ENCODE measurements at regions not wholly inside any gene's neighbourhood (a gene's known extent, or its start where the extent isn't known, plus 50 kb on each side); places are given as distances from the start of the nearest gene placed in this dataset.

- WGBS, 2 donors = 39 to 41% methylated on average over 5 of the region's 5 CpGs
- FAIRE-seq (no peak), DNase-seq (no peak), ATAC-seq (no peak)
- Histone ChIP-seq H3K36me3 (no peaks in the 10 kb centered on the region), H3K9me3 (no peaks in the 10 kb centered on the region), H3K27me3 (no peaks in the 10 kb centered on the region), H3K4me3 (no peak overlapping the region), H3K27ac (no peak overlapping the region), H3K4me1 (no peaks in the 10 kb centered on the region)
- intact Hi-C loops (cut with DNase I) = no loop called here
- TF ChIP-seq CTCF (IDR thresholded peaks at IDR 0.05) = no peak
Observed at GRCh38 chr1:60423146-60423780, 349.7 kb upstream of the C1orf87 start.

GRCh38 chr1:60421965-60422364 is 348.4 kb upstream of the C1orf87 start:
- Histone ChIP-seq H3K27ac (no peak overlapping the region), H3K4me3 (no peak overlapping the region), H3K36me3 (no peaks in the 10 kb centered on the region), H3K4me1 (no peaks in the 10 kb centered on the region), H3K9me3 (no peaks in the 10 kb centered on the region), H3K27me3 (no peaks in the 10 kb centered on the region)
- no peak for TF ChIP-seq CTCF (IDR thresholded peaks at IDR 0.05)
- intact Hi-C loops (cut with DNase I) = no loop called here
- no peak for DNase-seq
- WGBS, 2 donors = 67 to 80% methylated on average over 4 of the region's 4 CpGs
- ATAC-seq = no peak
- FAIRE-seq = no peak

GRCh38 chr1:60419023-60419422 is 345.5 kb upstream of the C1orf87 start:
- FAIRE-seq (no peak), ATAC-seq (no peak), DNase-seq (no peak)
- WGBS, 2 donors = 80 to 91% methylated on average over 1 of the region's 1 CpG
- Histone ChIP-seq H3K9me3 (no peaks in the 10 kb centered on the region), H3K4me1 (no peaks in the 10 kb centered on the region), H3K4me3 (no peak overlapping the region), H3K36me3 (no peaks in the 10 kb centered on the region), H3K27me3 (no peaks in the 10 kb centered on the region), H3K27ac (no peak overlapping the region)
- intact Hi-C loops (cut with DNase I) = no loop called here
- no peak for TF ChIP-seq CTCF (IDR thresholded peaks at IDR 0.05)

GRCh38 chr1:60415696-60416095 is 342.1 kb upstream of the C1orf87 start:
- Histone ChIP-seq H3K27me3 (no peaks in the 10 kb centered on the region), H3K36me3 (no peaks in the 10 kb centered on the region), H3K4me3 (no peak overlapping the region), H3K4me1 (no peaks in the 10 kb centered on the region), H3K27ac (no peak overlapping the region), H3K9me3 (no peaks in the 10 kb centered on the region)
- no peak for TF ChIP-seq CTCF (IDR thresholded peaks at IDR 0.05)
- ATAC-seq (no peak), DNase-seq (no peak), FAIRE-seq (no peak)
- intact Hi-C loops (cut with DNase I) = no loop called here

- 67% methylated on average over 1 of the region's 1 CpG for WGBS, 2 donors
- ATAC-seq = no peak
- FAIRE-seq = no peak
- intact Hi-C loops (cut with DNase I) = no loop called here
- no peaks in the 10 kb centered on the region for H3K9me3 ChIP-seq
- H3K36me3 ChIP-seq = no peaks in the 10 kb centered on the region
- no peak for DNase-seq
- no peaks in the 10 kb centered on the region for H3K4me1 ChIP-seq
- no peak for TF ChIP-seq CTCF (IDR thresholded peaks at IDR 0.05)
- H3K27me3 ChIP-seq = no peaks in the 10 kb centered on the region
- H3K4me3 ChIP-seq = no peak overlapping the region
- no peak overlapping the region for H3K27ac ChIP-seq
Observed at GRCh38 chr1:60413091-60413490, 339.5 kb upstream of the C1orf87 start.
